ENCODE measurements at regions not wholly inside any gene's neighbourhood (a gene's known extent, or its start where the extent isn't known, plus 50 kb on each side); places are given as distances from the start of the nearest gene placed in this dataset.

GRCh38 chr5:109917154-109917546 is 227.4 kb downstream of the MAN2A1 start:
- DNase-seq (ENCODE audit: low spot score) = no peak

- no peak for DNase-seq (ENCODE audit: low spot score)
Measured at GRCh38 chr5:109917966-109918365, 228.2 kb downstream of the MAN2A1 start.

GRCh38 chr5:109920736-109921135 is 231.0 kb downstream of the MAN2A1 start:
- no peak for DNase-seq (ENCODE audit: low spot score)

GRCh38 chr5:109921735-109922380 is 232.1 kb downstream of the MAN2A1 start:
- DNase-seq (ENCODE audit: low spot score) = no peak

- DNase-seq (ENCODE audit: low spot score) = no peak
Measured at GRCh38 chr5:109922381-109922995, 232.8 kb downstream of the MAN2A1 start.

- DNase-seq (ENCODE audit: low spot score) = no peak
Measured at GRCh38 chr5:109923205-109923604, 233.5 kb downstream of the MAN2A1 start.

GRCh38 chr5:109924237-109925107 is 234.7 kb downstream of the MAN2A1 start:
- no peak for DNase-seq (ENCODE audit: low spot score)

GRCh38 chr5:109927639-109928038 is 237.9 kb downstream of the MAN2A1 start:
- no peak for DNase-seq (ENCODE audit: low spot score)

- no peak for DNase-seq (ENCODE audit: low spot score)
Measured at GRCh38 chr5:109928046-109928445, 238.3 kb downstream of the MAN2A1 start.

- DNase-seq (ENCODE audit: low spot score) = no peak
Measured at GRCh38 chr5:109928811-109929210, 239.1 kb downstream of the MAN2A1 start.

GRCh38 chr5:109929376-109929775 is 239.6 kb downstream of the MAN2A1 start:
- no peak for DNase-seq (ENCODE audit: low spot score)

- DNase-seq (ENCODE audit: low spot score) = no peak
Measured at GRCh38 chr5:109929911-109930310, 240.2 kb downstream of the MAN2A1 start.

GRCh38 chr5:109931049-109931780 is 241.5 kb downstream of the MAN2A1 start:
- no peak for DNase-seq (ENCODE audit: low spot score)

GRCh38 chr5:109935833-109936490 is 246.2 kb downstream of the MAN2A1 start:
- no peak for DNase-seq (ENCODE audit: low spot score)

- no peak for DNase-seq (ENCODE audit: low spot score)
Measured at GRCh38 chr5:109936996-109937395, 247.3 kb downstream of the MAN2A1 start.

- DNase-seq (ENCODE audit: low spot score) = no peak
Measured at GRCh38 chr5:109937951-109938350, 248.2 kb downstream of the MAN2A1 start.

- no peak for DNase-seq (ENCODE audit: low spot score)
Measured at GRCh38 chr5:109938453-109938852, 248.7 kb downstream of the MAN2A1 start.

GRCh38 chr5:109939116-109939682 is 249.5 kb downstream of the MAN2A1 start:
- DNase-seq (ENCODE audit: low spot score) = peak; percentile 35

- no peak for DNase-seq (ENCODE audit: low spot score)
Measured at GRCh38 chr5:109942646-109943045, 252.9 kb downstream of the MAN2A1 start.

- DNase-seq (ENCODE audit: low spot score) = no peak
Measured at GRCh38 chr5:109943701-109944235, 254.0 kb downstream of the MAN2A1 start.

GRCh38 chr5:109944461-109944860 is 254.7 kb downstream of the MAN2A1 start:
- DNase-seq (ENCODE audit: low spot score) = no peak
